HG03378 (cell line): ENCODE measurements at regions not wholly inside any gene's neighbourhood (a gene's known extent, or its start where the extent isn't known, plus 50 kb on each side); places are given as distances from the start of the nearest gene placed in this dataset.
"Not testable (repeated sequence)": the region's sequence is repeated elsewhere in the genome, so short reads cannot be mapped to it uniquely, and the experiment has no call there.

Experiments used
- ATAC-seq: cut with Tn5 transposase; IDR thresholded peaks from one replicate; pipeline ENCODE4 v1.9.1; 2021; ENCODE audit warnings: mild to moderate bottlenecking, moderate library complexity; ENCODE audit not compliant: unreplicated experiment

DNA sequence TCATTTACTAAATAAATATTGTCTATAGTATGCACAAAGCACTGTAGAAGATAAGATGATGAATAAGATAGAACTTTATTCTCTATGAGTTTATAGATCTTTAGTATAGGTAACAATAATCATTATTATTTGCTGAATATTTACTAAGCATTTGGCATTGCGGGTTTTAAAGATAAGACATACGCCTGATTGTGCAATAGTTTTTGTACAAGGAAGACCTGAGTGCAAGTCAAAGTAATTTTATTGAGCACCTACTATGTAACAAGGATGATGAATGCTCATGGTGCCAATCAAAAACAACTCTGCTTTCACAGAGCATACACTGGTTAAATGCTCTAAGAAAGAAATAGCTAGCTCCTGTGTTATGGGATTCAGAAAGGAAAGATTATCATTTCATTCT lies 1461.7 kb upstream of the FLRT2 start:
- ATAC-seq: no peak

DNA sequence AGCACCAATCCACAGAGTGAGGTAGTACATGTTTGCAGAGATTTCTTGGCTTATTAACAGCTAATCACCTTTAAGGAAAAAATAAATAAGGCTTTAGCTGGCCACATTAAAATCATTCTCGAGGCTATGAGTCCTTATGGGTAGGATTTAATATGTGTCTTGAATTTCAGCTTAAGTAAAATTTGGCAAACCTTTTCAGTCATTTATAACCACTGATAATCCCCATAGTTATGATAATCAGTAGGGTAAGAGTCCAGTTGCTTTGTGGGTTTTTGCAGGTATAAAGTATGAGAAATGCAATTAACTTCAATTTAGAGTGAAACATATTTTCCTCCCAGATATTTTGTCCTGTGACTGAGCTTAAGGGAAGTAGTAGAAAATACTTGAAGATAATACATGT lies 1458.9 kb upstream of the FLRT2 start:
- no peak for ATAC-seq

DNA sequence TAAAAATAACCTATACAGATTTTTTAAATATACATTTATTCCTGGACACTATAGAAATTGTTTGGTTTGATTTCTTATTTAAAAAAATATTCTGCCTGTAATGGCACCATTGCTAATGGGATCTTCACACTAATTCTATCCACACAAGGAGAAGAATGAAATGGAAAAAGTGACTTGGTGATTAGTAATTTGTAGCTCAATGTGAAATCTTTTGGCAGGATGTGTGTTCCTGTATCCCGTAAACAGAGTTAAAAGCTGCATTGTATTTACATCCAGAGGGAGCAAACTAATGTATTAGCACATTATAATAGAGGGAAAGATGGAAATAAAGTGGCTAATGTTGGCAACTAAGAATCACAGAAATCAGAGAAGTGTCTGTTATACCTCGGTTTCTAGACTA lies 1455.3 kb upstream of the FLRT2 start:
- no peak for ATAC-seq

DNA sequence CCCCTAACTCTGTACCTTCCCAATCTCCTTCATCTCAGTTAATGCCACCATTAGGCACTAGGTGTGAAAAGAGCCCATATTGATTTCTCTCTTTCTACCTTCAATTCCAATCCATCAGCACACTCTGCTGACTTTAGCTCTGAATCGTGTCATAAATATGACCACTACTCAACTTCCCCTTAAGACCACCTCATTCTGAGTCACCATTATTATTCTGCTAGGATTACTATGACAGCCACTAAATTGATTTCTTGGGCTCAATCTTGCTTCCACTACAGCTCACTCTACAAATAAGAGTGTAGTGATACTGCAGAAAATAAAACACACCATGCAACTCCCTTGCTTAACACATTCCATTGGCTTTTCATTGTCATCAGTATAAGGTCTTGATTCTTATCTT lies 1449.0 kb upstream of the FLRT2 start:
- no peak for ATAC-seq

DNA sequence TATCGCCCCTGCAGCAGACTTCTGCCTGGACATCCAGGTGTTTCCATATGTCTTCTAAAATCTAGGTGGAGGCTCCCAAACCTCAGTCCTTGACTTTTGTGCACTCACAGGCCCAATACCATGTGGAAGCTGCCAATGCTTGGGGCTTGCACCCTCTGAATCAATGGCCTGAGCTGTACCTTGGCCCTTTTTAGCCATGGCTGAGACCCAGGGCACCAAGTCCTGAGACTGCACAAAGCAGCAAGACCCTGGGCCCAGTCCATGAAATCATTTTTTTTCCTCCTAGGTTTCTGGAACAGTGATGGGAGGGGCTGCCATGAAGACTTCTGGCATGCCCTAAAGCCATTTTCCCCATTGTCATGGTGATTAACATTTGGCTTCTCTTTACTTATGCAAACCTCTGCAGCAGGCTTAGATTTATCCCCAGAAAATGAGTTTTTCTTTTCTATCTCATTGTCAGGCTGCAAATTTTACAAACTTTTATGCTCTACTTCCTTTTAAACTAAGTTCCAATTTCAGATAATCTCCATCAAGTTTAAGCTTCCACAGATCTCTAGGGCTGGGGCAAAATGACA lies 1445.8 kb upstream of the FLRT2 start:
- no peak for ATAC-seq

DNA sequence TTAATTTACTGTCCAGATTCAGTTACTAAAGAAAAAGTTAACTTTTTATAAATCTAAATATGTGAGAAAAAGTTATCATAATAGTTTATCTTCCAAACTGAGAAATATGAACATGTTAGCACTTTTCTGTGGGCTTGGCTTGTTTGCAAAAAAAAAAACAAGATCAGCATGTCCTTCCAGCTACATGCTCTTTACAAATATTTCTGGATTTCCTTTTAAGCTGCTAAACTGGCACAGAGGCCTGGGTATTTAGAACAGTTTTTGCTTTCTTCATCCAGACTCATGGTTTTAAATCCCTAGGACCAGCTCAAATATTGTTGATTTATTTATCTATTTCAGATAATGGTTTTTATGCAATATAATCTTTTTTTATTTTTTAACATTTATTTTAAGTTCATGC lies 1444.5 kb upstream of the FLRT2 start:
- ATAC-seq: no peak

DNA sequence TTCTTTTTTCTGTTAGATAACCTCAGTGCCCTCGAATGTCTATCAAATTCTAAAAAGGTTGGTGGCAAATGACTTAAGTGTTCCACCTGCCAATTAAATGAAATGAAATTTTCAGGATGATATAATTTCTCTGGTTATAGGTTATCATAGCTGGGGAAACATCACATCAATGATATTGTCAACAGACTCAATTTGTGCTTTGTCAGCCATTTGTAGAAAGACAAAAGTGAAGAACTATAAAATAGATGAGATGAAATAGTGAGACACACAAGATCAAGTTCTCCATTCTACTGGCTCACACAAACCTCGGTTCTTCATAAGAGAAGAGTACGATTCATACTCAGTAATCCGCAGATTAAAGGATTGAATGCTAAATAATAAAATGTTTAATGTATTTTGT lies 1443.2 kb upstream of the FLRT2 start:
- ATAC-seq: no peak

DNA sequence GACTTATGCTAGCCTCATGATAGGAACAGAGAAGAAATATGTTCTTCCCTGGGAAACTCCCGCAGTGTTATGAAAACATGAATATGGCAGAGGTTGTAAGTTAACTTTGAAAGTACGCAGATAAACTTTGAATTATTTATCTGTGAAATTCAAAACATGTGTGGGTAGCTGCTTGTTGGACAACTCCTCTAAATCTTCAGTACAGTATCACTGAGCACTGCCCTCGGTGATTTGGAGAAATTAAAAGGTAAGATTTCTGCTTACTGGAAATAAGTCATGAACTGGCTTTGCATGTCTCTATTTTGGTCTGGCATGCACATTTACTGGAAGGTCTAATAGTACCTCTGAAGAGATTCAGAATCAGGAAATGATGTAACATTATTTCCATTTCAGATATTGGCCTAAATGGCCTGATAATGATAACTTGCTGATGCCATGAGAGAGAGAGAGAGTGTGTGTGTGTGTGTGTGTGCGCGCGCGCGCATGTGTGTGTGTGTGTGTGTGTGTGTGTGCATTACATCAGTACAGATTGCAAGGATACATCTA lies 1441.9 kb upstream of the FLRT2 start:
- no peak for ATAC-seq

DNA sequence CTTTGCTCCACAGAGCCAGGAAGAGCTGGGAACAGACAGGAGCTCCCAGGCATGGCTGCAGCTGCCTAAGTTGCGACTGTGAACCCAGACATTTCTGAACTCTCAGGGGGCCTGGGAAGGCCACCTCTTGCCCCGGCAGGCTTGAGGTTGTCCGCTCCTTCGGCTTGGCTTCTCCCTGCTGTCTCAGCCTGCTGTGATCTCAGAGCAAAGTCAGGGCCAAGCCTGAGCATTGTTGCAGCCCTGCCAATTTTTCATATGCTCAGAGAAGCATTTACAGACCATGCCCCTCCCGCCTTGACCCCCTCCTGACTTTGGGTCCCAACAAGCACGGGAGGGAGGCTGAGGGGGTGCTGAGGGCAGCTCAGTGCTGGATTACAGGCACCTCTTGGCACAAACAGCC lies 1439.1 kb upstream of the FLRT2 start:
- no peak for ATAC-seq

DNA sequence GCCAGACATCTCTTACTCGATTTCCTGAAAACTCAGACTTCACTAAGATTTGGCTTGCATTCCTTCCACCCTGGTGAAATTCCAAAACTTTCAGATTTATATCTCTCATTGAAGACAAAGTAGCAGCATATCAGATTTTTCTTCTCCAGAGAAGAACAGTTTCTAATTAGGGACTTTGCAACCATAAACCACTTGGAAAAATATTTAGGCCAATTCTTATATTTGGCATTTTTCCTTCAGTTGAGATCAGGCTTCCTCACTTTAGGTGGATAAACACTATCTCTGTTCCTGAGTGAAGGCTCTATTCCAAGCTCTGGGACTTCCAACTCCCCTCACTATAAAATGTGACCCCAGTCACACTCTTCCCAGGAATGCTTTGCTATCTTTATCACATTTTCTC lies 1434.3 kb upstream of the FLRT2 start:
- no peak for ATAC-seq

DNA sequence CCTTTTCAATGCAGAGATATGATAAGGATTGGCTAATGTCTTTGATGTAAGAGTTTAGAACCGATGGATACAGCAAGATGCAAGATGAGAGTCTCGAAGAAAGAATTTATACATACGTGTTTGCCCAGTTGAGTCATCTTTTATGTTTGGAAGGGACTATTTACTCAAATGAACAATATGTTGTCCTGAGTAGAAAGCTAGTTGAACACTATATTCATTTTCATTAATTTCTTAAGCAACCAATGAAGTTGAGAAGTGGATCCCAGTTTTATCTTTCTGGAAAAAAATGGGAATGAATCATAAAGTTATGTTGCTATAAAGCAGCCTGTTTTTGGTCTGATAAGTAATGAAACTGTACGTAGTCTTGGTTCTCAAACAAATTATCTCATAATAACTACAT lies 1431.7 kb upstream of the FLRT2 start:
- no peak for ATAC-seq

DNA sequence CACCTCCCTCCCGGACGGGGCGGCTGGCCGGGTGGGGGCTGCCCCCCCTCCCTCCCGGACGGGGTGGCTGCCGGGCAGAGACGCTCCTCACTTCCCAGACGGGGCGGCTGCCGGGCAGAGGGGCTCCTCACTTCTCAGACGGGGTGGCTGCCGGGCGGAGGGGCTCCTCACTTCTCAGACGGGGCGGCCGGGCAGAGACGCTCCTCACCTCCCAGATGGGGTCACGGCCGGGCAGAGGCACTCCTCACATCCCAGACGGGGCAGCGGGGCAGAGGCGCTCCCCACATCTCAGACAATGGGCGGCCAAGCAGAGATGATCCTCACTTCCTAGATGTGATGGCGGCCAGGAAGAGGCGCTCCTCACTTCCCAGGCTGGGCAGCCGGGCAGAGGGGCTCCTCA lies 1430.4 kb upstream of the FLRT2 start:
- ATAC-seq: not testable (repeated sequence)

DNA sequence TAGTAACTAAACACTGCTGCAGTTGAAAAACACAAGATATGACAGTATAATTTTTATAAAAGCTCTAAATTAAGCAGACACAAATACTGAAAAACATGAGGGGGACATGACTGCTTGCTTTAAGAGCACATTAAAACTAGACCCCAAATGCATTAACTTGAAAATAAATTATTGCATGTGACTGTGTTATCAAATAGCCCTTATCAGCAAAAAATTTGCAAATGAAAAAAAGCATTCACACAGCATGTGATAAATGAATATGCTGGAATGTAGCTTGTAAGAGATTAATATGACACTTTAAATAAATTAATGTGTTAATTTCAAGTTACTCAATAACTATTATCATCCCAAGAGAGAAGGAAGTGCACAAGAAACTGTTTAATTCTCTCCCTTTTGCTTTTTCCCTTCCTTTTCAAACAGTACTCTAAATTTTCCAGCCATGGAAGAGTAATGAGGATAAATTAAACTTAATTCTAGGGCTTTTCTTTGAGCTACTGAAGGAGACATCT lies 1422.1 kb upstream of the FLRT2 start:
- no peak for ATAC-seq

DNA sequence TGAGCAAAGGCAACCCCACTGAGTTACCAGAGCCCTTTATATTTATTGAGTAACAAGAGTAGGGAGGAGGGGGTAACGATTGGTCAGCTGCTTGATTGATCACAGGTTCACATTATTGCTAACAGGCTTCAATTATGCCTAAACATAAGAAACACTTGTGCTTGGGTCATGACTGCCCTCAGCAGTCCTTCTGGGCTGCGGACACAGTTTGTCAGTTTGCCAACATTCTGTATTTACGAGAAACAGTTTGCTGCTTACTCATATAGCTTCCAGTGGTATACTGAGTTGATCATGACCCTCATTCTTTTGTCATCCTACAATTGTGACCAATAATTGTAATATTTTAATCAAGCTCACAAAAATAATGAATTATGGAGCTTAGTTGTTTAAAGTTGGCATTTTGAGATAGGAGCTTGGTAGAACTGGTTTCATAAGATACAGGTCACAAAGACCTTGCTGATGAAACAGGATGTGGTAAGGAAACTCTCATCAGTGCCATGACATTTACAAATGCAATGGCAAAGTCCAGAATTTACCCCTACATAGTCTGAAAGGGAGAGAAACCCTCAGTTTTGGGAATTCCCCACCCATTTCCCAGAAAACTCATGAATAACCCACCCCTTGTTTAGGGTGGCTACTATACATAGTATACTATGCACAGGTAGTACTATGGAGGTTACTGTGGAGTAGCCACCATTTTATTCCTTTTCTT lies 1421.0 kb upstream of the FLRT2 start:
- ATAC-seq: no peak

DNA sequence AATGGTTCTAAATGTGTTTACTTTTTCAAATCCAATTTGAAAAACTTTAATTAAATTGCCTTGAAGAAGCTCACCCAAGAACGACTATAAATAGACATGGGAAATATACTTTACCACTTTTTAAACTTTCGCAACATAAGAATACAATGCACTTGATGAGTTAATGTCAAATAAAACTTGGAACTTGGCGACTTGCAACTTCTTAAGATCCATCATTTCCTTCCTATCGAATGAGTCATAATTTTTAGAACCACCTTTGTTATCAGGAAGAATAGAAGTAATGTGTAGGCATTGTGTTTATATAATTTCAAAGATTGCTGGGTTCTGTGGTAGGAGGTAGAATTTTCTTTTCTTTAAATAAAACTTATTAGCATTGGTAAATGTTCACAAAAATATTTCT lies 1417.4 kb upstream of the FLRT2 start:
- no peak for ATAC-seq

DNA sequence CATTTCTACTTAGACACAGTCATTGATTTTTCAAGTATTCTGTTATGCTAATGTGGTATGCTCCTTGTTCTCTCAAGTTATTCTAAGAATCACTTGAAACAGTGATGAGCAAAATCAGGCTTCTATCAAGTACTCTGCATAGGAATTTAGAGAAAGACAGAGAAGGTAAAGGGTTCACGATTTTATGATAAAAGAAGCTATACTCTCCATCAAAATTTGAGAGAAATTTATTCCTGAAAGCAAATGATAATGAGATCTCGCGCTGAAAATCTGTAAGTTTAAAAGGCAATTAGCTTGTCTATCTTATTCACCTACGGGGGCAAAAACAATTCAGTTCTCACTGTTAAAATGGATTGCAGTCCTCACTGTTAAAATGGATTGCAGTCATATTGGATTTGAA lies 1404.3 kb upstream of the FLRT2 start:
- ATAC-seq: no peak

DNA sequence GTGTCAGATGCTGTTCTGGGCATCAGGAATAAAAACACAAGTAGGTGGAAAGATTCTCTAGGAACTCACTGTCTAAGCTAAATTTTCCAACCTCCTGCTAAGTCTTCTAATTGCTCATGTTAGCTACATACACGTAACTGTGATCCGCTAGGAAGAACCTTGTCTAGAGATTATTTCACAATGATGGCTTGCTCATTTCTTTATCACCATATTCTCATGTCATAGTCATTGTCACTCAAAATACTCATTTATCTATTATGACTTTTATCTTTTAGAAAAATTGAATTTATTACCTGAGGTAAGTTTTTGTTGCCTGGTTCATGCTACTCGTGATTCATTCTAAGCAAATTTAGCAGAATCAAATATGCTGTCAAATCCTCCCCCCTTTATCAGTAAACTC lies 1402.4 kb upstream of the FLRT2 start:
- no peak for ATAC-seq

DNA sequence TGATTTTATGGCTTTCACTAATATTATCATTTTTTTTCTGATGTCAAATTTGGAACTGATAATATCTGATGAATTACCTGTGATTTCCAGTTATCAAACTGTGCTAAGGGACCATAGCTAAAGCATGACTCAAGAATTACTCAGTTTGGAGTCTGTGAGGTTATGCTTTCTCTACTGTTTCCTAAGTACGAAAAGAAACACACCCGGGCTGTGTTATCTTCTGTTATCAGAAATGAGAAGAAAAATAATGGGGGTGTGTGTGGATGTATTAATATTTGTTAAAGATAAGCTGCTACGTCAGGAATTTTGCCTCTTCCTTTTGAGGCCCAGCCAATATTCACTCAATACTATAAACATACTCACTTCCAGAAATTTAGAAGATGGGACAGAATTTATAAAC lies 1401.9 kb upstream of the FLRT2 start:
- no peak for ATAC-seq

DNA sequence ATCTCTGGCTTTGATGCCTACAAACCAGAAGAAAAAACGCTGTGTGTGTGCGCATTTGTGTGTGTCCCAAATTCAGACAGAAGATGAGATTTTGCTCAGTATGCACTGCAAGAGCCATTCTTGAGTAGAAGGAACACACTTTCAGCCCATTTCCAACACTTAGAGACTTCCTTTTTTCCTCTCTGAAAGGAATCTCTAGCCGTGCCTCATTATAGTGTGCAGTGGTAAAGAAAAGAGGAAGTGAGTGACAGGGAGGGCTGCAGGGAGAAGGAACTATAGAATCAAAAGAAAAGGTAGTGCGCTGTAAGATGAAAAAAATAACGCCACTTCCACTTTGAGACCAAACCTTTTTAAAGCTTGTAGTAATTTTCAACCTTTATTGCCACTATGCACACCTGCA lies 1400.9 kb upstream of the FLRT2 start:
- no peak for ATAC-seq

DNA sequence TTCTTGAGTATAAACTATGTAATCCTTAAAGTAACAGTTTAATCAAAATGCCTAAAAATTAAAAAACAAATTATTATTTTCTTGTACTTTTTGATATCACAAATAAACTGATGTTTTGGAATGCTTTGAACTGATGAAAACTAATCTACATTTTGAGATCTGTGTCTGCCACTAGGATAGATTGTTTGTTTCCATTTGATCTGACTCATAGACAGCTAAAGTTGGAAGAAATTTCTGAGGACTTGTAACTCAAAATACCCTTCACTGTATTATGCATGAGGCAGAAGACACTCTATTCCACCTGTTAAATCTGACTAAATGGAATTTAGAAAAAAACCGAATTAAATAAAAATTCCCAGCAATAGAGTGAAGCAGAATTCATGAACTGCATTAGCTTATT lies 1400.0 kb upstream of the FLRT2 start:
- no peak for ATAC-seq

DNA sequence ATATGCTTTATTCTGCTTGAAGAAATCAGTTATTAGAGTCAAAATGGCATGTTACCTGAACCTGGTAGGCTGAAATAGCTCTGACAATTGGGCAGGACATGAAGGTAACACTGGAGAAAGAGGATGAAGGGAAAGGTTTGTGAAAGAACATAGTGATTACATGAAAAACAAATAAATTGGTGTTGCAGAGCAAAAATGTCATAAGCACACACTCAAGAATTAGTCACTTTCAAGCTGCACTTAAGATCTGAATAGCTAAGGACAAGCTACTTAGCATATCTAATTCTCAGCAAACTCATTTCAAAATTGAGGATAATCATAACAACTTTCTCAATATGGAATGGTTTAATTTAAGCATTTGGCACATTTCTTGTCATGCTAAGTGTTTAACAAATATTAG lies 1398.0 kb upstream of the FLRT2 start:
- no peak for ATAC-seq

DNA sequence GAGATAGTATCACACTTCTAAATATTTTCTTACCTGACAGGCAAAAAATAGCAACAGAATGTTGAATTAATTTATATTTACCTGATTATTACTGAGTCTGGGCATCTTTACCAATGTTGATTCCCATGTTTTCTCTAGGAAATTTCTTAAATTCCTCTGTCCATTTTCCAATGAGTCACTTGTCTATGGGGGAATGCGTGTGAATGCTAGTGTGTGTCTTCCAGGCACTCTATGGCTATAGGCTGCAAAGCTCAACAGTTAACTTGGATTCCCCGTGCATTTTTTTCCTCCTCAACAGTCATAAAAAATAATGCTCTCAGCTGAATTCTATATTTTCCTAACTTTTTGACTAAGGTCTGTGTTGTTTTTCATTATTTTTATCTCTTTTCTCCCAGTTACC lies 1385.8 kb upstream of the FLRT2 start:
- no peak for ATAC-seq

DNA sequence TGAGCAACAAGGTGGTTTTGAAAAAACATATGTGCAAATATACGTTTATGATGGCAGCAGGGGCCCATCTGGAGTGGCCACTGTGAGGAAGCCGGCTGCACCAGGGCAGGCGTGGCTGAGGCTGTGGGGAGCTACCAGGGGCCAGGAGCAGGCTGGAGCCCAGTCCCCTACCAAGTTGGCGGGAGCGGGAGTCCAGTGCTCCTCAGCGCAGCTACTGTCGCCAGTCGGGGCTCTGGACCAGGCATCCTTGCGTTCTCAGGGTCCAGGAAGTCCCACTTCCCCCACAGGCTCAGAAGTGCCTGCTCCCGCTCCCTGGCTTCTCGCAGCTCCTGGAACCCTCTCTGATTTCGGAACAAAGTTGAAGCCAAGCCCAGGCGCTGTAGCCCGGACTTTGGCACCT lies 1377.5 kb upstream of the FLRT2 start:
- no peak for ATAC-seq
